ENCODE measurements at regions not wholly inside any gene's neighbourhood (a gene's known extent, or its start where the extent isn't known, plus 50 kb on each side); places are given as distances from the start of the nearest gene placed in this dataset.

- TF ChIP-seq, protein P1, sequence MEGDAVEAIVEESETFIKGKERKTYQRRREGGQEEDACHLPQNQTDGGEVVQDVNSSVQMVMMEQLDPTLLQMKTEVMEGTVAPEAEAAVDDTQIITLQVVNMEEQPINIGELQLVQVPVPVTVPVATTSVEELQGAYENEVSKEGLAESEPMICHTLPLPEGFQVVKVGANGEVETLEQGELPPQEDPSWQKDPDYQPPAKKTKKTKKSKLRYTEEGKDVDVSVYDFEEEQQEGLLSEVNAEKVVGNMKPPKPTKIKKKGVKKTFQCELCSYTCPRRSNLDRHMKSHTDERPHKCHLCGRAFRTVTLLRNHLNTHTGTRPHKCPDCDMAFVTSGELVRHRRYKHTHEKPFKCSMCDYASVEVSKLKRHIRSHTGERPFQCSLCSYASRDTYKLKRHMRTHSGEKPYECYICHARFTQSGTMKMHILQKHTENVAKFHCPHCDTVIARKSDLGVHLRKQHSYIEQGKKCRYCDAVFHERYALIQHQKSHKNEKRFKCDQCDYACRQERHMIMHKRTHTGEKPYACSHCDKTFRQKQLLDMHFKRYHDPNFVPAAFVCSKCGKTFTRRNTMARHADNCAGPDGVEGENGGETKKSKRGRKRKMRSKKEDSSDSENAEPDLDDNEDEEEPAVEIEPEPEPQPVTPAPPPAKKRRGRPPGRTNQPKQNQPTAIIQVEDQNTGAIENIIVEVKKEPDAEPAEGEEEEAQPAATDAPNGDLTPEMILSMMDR (IDR thresholded peaks at IDR 0.05), result no peak
Measured at GRCh38 chr2:83115155-83115554, 1343.9 kb downstream of the SUCLG1 start.

- TF ChIP-seq, protein P1 (IDR thresholded peaks at IDR 0.05), result no peak
Measured at GRCh38 chr2:83113953-83114352, 1345.1 kb downstream of the SUCLG1 start.

DNA sequence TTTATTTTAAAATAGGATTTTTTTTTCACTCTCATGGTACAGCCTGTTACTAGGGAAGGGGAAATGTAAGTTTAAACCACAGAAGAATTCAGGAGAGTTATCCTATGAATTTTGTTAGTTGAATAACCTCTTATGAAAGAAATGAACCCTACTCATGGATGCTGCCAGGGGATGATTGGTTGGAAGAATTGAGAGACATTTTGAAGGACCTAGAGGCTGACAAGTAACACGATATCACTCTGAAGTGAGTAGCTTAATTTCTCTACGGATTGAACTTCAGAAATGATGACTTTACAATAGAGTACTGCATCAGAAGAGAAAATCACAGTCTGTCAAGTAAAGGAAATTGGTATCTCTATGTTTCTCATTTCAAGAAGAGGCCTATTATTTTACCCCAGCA, 1346.2 kb downstream of the SUCLG1 start:
- TF ChIP-seq, protein P1 (IDR thresholded peaks at IDR 0.05), result no peak

- TF ChIP-seq, protein P1 (IDR thresholded peaks at IDR 0.05), result no peak
Measured at GRCh38 chr2:83109284-83109683, 1349.8 kb downstream of the SUCLG1 start.

GRCh38 chr2:83106853-83107252, 1352.2 kb downstream of the SUCLG1 start:
- TF ChIP-seq, protein P1 (IDR thresholded peaks at IDR 0.05), result no peak

GRCh38 chr2:83104202-83104601, 1354.9 kb downstream of the SUCLG1 start:
- TF ChIP-seq, protein P1 (IDR thresholded peaks at IDR 0.05), result no peak

GRCh38 chr2:83103613-83104012, 1355.5 kb downstream of the SUCLG1 start:
- TF ChIP-seq, protein P1 (IDR thresholded peaks at IDR 0.05), result no peak

DNA sequence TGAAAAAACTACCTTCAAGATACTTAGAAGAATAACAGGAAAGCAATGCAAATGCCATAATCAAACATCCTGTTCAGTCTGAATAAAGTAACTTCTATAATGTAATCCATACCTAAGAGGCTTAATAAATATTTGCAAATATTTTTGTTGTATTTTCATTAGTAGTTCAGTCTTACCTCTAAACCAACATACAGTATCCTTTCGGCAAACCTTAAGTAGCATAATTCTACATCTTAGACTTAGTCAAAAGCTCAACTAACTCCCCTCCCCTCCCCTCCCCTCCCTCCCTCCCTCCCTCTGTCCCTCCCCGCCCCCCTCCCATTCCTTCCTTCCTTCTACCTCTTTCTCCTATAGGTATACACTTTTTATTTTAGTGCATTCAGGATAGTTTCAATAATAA, 1373.2 kb downstream of the SUCLG1 start:
- TF ChIP-seq, protein P1 (IDR thresholded peaks at IDR 0.05), result no peak
